ENCODE measurements at regions not wholly inside any gene's neighbourhood (a gene's known extent, or its start where the extent isn't known, plus 50 kb on each side); places are given as distances from the start of the nearest gene placed in this dataset.
"Not testable (repeated sequence)": the region's sequence is repeated elsewhere in the genome, so short reads cannot be mapped to it uniquely, and the experiment has no call there.

- no peak for DNase-seq
These were observed 93.4 kb downstream of the ZFP64 start for GRCh38 chr20:52098186-52098585.

- DNase-seq: no peak
These were observed 95.5 kb downstream of the ZFP64 start for GRCh38 chr20:52096117-52096516.

GRCh38 chr20:52094693-52095092, 96.9 kb downstream of the ZFP64 start:
- no peak for DNase-seq

GRCh38 chr20:52093575-52093974, 98.0 kb downstream of the ZFP64 start:
- DNase-seq: no peak

GRCh38 chr20:52090035-52090434, 101.5 kb downstream of the ZFP64 start:
- no peak for DNase-seq

GRCh38 chr20:52087471-52087870, 104.1 kb downstream of the ZFP64 start:
- DNase-seq: no peak

- no peak for DNase-seq
These were observed 104.7 kb downstream of the ZFP64 start for GRCh38 chr20:52086878-52087277.

- DNase-seq: no peak
These were observed 106.9 kb downstream of the ZFP64 start for GRCh38 chr20:52084727-52085126.

- peak; percentile 86 for DNase-seq
These were observed 107.8 kb downstream of the ZFP64 start for GRCh38 chr20:52083627-52084232.

GRCh38 chr20:52082612-52083011, 109.0 kb downstream of the ZFP64 start:
- no peak for DNase-seq

GRCh38 chr20:52081791-52082190, 109.8 kb downstream of the ZFP64 start:
- no peak for DNase-seq

GRCh38 chr20:52081066-52081465, 110.5 kb downstream of the ZFP64 start:
- no peak for DNase-seq

GRCh38 chr20:52078289-52078688, 113.3 kb downstream of the ZFP64 start:
- no peak for DNase-seq

- no peak for DNase-seq
These were observed 115.4 kb downstream of the ZFP64 start for GRCh38 chr20:52076164-52076563.

GRCh38 chr20:52075400-52075799, 116.2 kb downstream of the ZFP64 start:
- no peak for DNase-seq

- DNase-seq: no peak
These were observed 120.4 kb downstream of the ZFP64 start for GRCh38 chr20:52071136-52071535.

GRCh38 chr20:52064931-52065330, 126.6 kb downstream of the ZFP64 start:
- no peak for DNase-seq

GRCh38 chr20:52062452-52063209, 128.9 kb downstream of the ZFP64 start:
- no peak for DNase-seq

GRCh38 chr20:52060794-52061714, 130.5 kb downstream of the ZFP64 start:
- DNase-seq: peak; percentile 76

GRCh38 chr20:52057133-52057532, 134.4 kb downstream of the ZFP64 start:
- DNase-seq: not testable (repeated sequence)

GRCh38 chr20:52056203-52057062, 135.1 kb downstream of the ZFP64 start:
- DNase-seq: no peak

GRCh38 chr20:52054123-52054522, 137.5 kb downstream of the ZFP64 start:
- no peak for DNase-seq
